Lower leg skin (tissue), 3 donors: ENCODE measurements at regions not wholly inside any gene's neighbourhood (a gene's known extent, or its start where the extent isn't known, plus 50 kb on each side); places are given as distances from the start of the nearest gene placed in this dataset.

Source experiments
- POLR2A ChIP-seq, 2 donors: fragments of 450-650 bp; IDR thresholded peaks; one replicate each; pipeline ENCODE4 v1.6.1; 2016 to 2017; ENCODE audit warnings: antibody characterized with exemption in 2 of 2, mild to moderate bottlenecking in 1 of 2, moderate library complexity in 1 of 2
- TF ChIP-seq, protein P1 (sequence below), 3 donors: fragments of 450-650 bp; IDR thresholded peaks; one replicate each; pipeline ENCODE4 v1.5.1; 2016; ENCODE audit warnings: antibody characterized with exemption in 3 of 3, mild to moderate bottlenecking in 3 of 3, moderate library complexity in 2 of 3

DNA sequence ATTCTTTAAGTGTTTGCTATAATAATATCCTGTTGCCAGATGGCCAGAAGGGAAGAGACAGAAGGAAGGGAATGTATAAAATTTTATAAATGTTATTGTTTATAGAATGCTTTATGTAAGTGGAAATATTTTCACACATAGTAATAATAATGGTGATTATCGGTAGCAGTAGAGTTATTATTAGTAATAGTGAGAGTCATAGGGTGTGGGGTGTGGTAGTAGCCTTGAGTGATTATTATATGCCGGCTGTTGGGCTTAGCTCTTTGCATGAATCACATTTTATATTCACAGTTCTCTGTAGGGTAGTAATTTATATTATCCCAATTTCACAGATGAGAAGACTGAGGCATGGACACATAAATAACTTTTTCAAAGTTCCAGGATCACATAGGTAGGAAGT is 391.4 kb downstream of the C12orf75 start:
- TF ChIP-seq, protein P1, sequence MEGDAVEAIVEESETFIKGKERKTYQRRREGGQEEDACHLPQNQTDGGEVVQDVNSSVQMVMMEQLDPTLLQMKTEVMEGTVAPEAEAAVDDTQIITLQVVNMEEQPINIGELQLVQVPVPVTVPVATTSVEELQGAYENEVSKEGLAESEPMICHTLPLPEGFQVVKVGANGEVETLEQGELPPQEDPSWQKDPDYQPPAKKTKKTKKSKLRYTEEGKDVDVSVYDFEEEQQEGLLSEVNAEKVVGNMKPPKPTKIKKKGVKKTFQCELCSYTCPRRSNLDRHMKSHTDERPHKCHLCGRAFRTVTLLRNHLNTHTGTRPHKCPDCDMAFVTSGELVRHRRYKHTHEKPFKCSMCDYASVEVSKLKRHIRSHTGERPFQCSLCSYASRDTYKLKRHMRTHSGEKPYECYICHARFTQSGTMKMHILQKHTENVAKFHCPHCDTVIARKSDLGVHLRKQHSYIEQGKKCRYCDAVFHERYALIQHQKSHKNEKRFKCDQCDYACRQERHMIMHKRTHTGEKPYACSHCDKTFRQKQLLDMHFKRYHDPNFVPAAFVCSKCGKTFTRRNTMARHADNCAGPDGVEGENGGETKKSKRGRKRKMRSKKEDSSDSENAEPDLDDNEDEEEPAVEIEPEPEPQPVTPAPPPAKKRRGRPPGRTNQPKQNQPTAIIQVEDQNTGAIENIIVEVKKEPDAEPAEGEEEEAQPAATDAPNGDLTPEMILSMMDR (IDR thresholded peaks at IDR 0.05) = no peak
- no peak for TF ChIP-seq POLR2A (IDR thresholded peaks at IDR 0.05)
